DOHH2 (cell line): ENCODE measurements at regions not wholly inside any gene's neighbourhood (a gene's known extent, or its start where the extent isn't known, plus 50 kb on each side); places are given as distances from the start of the nearest gene placed in this dataset.

Source experiments
- EZH2phosphoT487 ChIP-seq: fragments of 200-600 bp; sonication (generic); IDR thresholded peaks from 2 replicates; pipeline ENCODE4 v1.6.1; 2017; ENCODE audit warnings: borderline replicate concordance, mild to moderate bottlenecking, antibody characterized with exemption, low read length, moderate library complexity, mixed read lengths
- TF ChIP-seq, protein P1 (sequence below): fragments of 200-600 bp; sonication (generic); IDR thresholded peaks from one replicate; pipeline ENCODE4 v1.5.1; 2014; ENCODE audit warnings: antibody characterized with exemption, mild to moderate bottlenecking, low read depth, low read length; ENCODE audit not compliant: poor library complexity, severe bottlenecking

GRCh38 chr10:78731675-78732074 lies 337.1 kb upstream of the ZMIZ1 start:
- TF ChIP-seq, protein P1, sequence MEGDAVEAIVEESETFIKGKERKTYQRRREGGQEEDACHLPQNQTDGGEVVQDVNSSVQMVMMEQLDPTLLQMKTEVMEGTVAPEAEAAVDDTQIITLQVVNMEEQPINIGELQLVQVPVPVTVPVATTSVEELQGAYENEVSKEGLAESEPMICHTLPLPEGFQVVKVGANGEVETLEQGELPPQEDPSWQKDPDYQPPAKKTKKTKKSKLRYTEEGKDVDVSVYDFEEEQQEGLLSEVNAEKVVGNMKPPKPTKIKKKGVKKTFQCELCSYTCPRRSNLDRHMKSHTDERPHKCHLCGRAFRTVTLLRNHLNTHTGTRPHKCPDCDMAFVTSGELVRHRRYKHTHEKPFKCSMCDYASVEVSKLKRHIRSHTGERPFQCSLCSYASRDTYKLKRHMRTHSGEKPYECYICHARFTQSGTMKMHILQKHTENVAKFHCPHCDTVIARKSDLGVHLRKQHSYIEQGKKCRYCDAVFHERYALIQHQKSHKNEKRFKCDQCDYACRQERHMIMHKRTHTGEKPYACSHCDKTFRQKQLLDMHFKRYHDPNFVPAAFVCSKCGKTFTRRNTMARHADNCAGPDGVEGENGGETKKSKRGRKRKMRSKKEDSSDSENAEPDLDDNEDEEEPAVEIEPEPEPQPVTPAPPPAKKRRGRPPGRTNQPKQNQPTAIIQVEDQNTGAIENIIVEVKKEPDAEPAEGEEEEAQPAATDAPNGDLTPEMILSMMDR: no peak
- TF ChIP-seq EZH2phosphoT487: no peak
